ENCODE measurements at regions not wholly inside any gene's neighbourhood (a gene's known extent, or its start where the extent isn't known, plus 50 kb on each side); places are given as distances from the start of the nearest gene placed in this dataset.

- Mint-ChIP-seq H3K9me3 (peaks cover 7 to 33% (median 13%) of the 10 kb centered on the region in 6 donors), H3K36me3 (no peaks in the 10 kb centered on the region), H3K27ac (no peak overlapping the region), H3K4me3 (no peak overlapping the region), H3K27me3 (ENCODE audit: low read depth in 3 of 3) (no peaks in the 10 kb centered on the region), H3K4me1 (no peaks in the 10 kb centered on the region)
- DNase-seq = no peak
These were observed 756.4 kb upstream of the CDH7 start for GRCh38 chr18:64994370-64994769.

- DNase-seq = no peak
- no peaks in the 10 kb centered on the region for H3K4me1 Mint-ChIP-seq
- no peak overlapping the region for H3K27ac Mint-ChIP-seq
- no peaks in the 10 kb centered on the region for H3K27me3 Mint-ChIP-seq (ENCODE audit: low read depth in 3 of 3)
- H3K4me3 Mint-ChIP-seq = no peak overlapping the region
- H3K36me3 Mint-ChIP-seq = no peaks in the 10 kb centered on the region
- peaks cover 7 to 40% (median 16%) of the 10 kb centered on the region in 6 donors for H3K9me3 Mint-ChIP-seq
These were observed 757.1 kb upstream of the CDH7 start for GRCh38 chr18:64993695-64994094.

- Mint-ChIP-seq H3K4me3 (no peak overlapping the region), H3K27ac (no peak overlapping the region), H3K27me3 (ENCODE audit: low read depth in 3 of 3) (no peaks in the 10 kb centered on the region), H3K9me3 (peaks cover 7 to 36% (median 17%) of the 10 kb centered on the region in 6 donors), H3K4me1 (no peaks in the 10 kb centered on the region), H3K36me3 (no peaks in the 10 kb centered on the region)
- no peak for DNase-seq
These were observed 758.2 kb upstream of the CDH7 start for GRCh38 chr18:64992654-64993053.

GRCh38 chr18:64991102-64991501 lies 759.7 kb upstream of the CDH7 start:
- Mint-ChIP-seq H3K9me3 (peaks cover 7 to 41% (median 21%) of the 10 kb centered on the region in 6 donors), H3K36me3 (no peaks in the 10 kb centered on the region), H3K27me3 (ENCODE audit: low read depth in 3 of 3) (no peaks in the 10 kb centered on the region), H3K4me1 (no peaks in the 10 kb centered on the region), H3K4me3 (no peak overlapping the region), H3K27ac (no peak overlapping the region)
- no peak for DNase-seq

- Mint-ChIP-seq H3K27me3 (ENCODE audit: low read depth in 3 of 3) (no peaks in the 10 kb centered on the region), H3K4me3 (no peak overlapping the region), H3K27ac (no peak overlapping the region), H3K4me1 (no peaks in the 10 kb centered on the region), H3K9me3 (peaks cover 0 to 40% (median 14%) of the 10 kb centered on the region in 6 donors), H3K36me3 (no peaks in the 10 kb centered on the region)
- DNase-seq = no peak
These were observed 763.8 kb upstream of the CDH7 start for GRCh38 chr18:64986906-64987495.

GRCh38 chr18:64983497-64984238 lies 767.1 kb upstream of the CDH7 start:
- peaks cover 0 to 34% (median 6%) of the 10 kb centered on the region in 6 donors for H3K9me3 Mint-ChIP-seq
- H3K27me3 Mint-ChIP-seq (ENCODE audit: low read depth in 3 of 3) = no peaks in the 10 kb centered on the region
- H3K4me3 Mint-ChIP-seq = no peak overlapping the region
- H3K27ac Mint-ChIP-seq = no peak overlapping the region
- no peaks in the 10 kb centered on the region for H3K4me1 Mint-ChIP-seq
- no peaks in the 10 kb centered on the region for H3K36me3 Mint-ChIP-seq
- no peak for DNase-seq

GRCh38 chr18:64982414-64983055 lies 768.3 kb upstream of the CDH7 start:
- Mint-ChIP-seq H3K4me3 (no peak overlapping the region), H3K27me3 (ENCODE audit: low read depth in 3 of 3) (no peaks in the 10 kb centered on the region), H3K36me3 (no peaks in the 10 kb centered on the region), H3K4me1 (no peaks in the 10 kb centered on the region), H3K9me3 (peaks cover 0 to 38% (median 5%) of the 10 kb centered on the region in 6 donors), H3K27ac (no peak overlapping the region)
- DNase-seq = no peak

- peaks cover 0 to 43% (median 4%) of the 10 kb centered on the region in 6 donors for H3K9me3 Mint-ChIP-seq
- no peaks in the 10 kb centered on the region for H3K27me3 Mint-ChIP-seq (ENCODE audit: low read depth in 3 of 3)
- H3K36me3 Mint-ChIP-seq = no peaks in the 10 kb centered on the region
- no peak for DNase-seq
- H3K4me1 Mint-ChIP-seq = no peaks in the 10 kb centered on the region
- no peak overlapping the region for H3K4me3 Mint-ChIP-seq
- no peak overlapping the region for H3K27ac Mint-ChIP-seq
These were observed 768.9 kb upstream of the CDH7 start for GRCh38 chr18:64981915-64982314.

- H3K36me3 Mint-ChIP-seq = no peaks in the 10 kb centered on the region
- H3K4me1 Mint-ChIP-seq = no peaks in the 10 kb centered on the region
- DNase-seq = no peak
- H3K4me3 Mint-ChIP-seq = no peak overlapping the region
- no peaks in the 10 kb centered on the region for H3K27me3 Mint-ChIP-seq (ENCODE audit: low read depth in 3 of 3)
- H3K9me3 Mint-ChIP-seq = peaks cover 0 to 50% (median 6%) of the 10 kb centered on the region in 6 donors
- no peak overlapping the region for H3K27ac Mint-ChIP-seq
These were observed 771.0 kb upstream of the CDH7 start for GRCh38 chr18:64979791-64980190.

GRCh38 chr18:64974391-64975125 lies 776.3 kb upstream of the CDH7 start:
- Mint-ChIP-seq H3K27ac (no peak overlapping the region), H3K9me3 (peaks cover 2 to 48% (median 11%) of the 10 kb centered on the region in 6 donors), H3K27me3 (ENCODE audit: low read depth in 3 of 3) (no peaks in the 10 kb centered on the region), H3K4me1 (no peaks in the 10 kb centered on the region), H3K36me3 (no peaks in the 10 kb centered on the region), H3K4me3 (no peak overlapping the region)
- DNase-seq = no peak

- no peak for DNase-seq
- no peak overlapping the region for H3K4me3 Mint-ChIP-seq
- no peaks in the 10 kb centered on the region for H3K36me3 Mint-ChIP-seq
- H3K27me3 Mint-ChIP-seq (ENCODE audit: low read depth in 3 of 3) = no peaks in the 10 kb centered on the region
- H3K4me1 Mint-ChIP-seq = no peaks in the 10 kb centered on the region
- H3K9me3 Mint-ChIP-seq = peaks cover 0 to 48% (median 8%) of the 10 kb centered on the region in 6 donors
- no peak overlapping the region for H3K27ac Mint-ChIP-seq
These were observed 778.3 kb upstream of the CDH7 start for GRCh38 chr18:64972545-64972944.

GRCh38 chr18:64966667-64967066 lies 784.1 kb upstream of the CDH7 start:
- H3K27ac Mint-ChIP-seq = no peak overlapping the region
- DNase-seq = no peak
- H3K9me3 Mint-ChIP-seq = peaks cover 0 to 28% (median 8%) of the 10 kb centered on the region in 6 donors
- H3K36me3 Mint-ChIP-seq = no peaks in the 10 kb centered on the region
- no peaks in the 10 kb centered on the region for H3K27me3 Mint-ChIP-seq (ENCODE audit: low read depth in 3 of 3)
- H3K4me3 Mint-ChIP-seq = no peak overlapping the region
- H3K4me1 Mint-ChIP-seq = no peaks in the 10 kb centered on the region

GRCh38 chr18:64956465-64956864 lies 794.3 kb upstream of the CDH7 start:
- peaks cover 0 to 2% (median 0%) of the 10 kb centered on the region in 3 donors for H3K27me3 Mint-ChIP-seq (ENCODE audit: low read depth in 3 of 3)
- no peak overlapping the region for H3K4me3 Mint-ChIP-seq
- peaks cover 0 to under 1% (median 0%) of the 10 kb centered on the region in 3 donors for H3K36me3 Mint-ChIP-seq
- H3K27ac Mint-ChIP-seq = no peak overlapping the region
- no peak for DNase-seq
- no peaks in the 10 kb centered on the region for H3K4me1 Mint-ChIP-seq
- H3K9me3 Mint-ChIP-seq = peaks cover 6 to 44% (median 17%) of the 10 kb centered on the region in 6 donors

GRCh38 chr18:64949885-64950284 lies 800.9 kb upstream of the CDH7 start:
- peaks cover 7 to 70% (median 35%) of the 10 kb centered on the region in 6 donors for H3K9me3 Mint-ChIP-seq
- no peak overlapping the region for H3K27ac Mint-ChIP-seq
- DNase-seq = no peak
- no peaks in the 10 kb centered on the region for H3K4me1 Mint-ChIP-seq
- H3K36me3 Mint-ChIP-seq = peaks cover 0 to 3% (median 0%) of the 10 kb centered on the region in 3 donors
- H3K27me3 Mint-ChIP-seq (ENCODE audit: low read depth in 3 of 3) = peaks cover 0 to 1% (median 0%) of the 10 kb centered on the region in 3 donors
- no peak overlapping the region for H3K4me3 Mint-ChIP-seq
